AG10803 (cell line): ENCODE measurements at regions not wholly inside any gene's neighbourhood (a gene's known extent, or its start where the extent isn't known, plus 50 kb on each side); places are given as distances from the start of the nearest gene placed in this dataset.
"Not testable (repeated sequence)": the region's sequence is repeated elsewhere in the genome, so short reads cannot be mapped to it uniquely, and the experiment has no call there.

Source experiments
- DNase-seq: peaks from one replicate; pipeline ENCODE4 v3.0.0; 2010; ENCODE audit warnings: low read depth
- H3K4me3 ChIP-seq: 2 replicates; pipeline ENCODE4 v1.5.1; 2011; ENCODE audit warnings: mild to moderate bottlenecking, low read length, control low read depth
- TF ChIP-seq, protein P1 (sequence below): conservative IDR thresholded peaks from 2 replicates; pipeline ENCODE4 v1.5.1; 2011; ENCODE audit warnings: mild to moderate bottlenecking, low read length, control low read depth, inconsistent platforms

DNA sequence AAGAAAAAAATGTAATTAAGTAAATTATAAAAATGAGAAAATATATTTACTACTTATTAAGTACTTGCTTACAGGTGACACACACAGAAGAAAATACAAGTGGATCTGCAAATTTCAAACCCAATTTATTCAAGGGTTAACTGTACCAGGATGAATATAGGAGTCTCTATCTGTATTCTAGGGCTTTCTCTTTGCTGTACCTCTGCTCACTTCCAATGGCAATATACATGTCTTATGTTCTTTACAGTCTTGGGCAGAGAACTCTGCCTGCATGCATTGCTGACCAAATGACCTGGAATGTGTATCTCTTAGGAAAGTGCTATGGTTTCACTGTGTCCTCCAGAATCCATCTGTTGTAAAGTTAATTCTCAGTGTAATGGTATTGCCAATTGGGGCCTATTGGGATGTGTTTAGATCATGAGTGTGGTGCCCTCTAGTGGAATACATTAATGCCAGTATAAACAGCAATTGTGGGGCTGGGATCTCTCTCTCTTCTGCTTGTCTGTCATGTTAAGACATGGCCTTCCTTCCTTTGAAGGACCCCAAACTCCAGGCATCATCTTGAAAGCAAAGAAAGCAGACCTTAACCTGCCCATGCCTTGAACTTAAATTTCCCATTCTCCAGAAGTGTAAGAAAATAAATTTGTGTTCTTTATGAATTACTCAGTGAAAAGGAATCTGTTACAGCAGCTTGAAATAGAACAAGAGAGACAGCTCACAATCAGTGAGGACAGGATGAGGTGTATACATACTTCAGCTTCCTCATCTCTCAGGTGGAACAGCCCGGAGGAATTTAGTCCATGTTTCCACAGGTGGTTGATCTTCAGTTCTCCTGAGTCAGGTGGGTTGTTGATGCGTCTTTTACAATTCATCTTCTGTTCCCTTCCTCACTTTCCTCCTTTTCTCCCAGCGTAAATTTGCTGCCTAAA lies 356.9 kb downstream of the RPIA start:
- TF ChIP-seq, protein P1, sequence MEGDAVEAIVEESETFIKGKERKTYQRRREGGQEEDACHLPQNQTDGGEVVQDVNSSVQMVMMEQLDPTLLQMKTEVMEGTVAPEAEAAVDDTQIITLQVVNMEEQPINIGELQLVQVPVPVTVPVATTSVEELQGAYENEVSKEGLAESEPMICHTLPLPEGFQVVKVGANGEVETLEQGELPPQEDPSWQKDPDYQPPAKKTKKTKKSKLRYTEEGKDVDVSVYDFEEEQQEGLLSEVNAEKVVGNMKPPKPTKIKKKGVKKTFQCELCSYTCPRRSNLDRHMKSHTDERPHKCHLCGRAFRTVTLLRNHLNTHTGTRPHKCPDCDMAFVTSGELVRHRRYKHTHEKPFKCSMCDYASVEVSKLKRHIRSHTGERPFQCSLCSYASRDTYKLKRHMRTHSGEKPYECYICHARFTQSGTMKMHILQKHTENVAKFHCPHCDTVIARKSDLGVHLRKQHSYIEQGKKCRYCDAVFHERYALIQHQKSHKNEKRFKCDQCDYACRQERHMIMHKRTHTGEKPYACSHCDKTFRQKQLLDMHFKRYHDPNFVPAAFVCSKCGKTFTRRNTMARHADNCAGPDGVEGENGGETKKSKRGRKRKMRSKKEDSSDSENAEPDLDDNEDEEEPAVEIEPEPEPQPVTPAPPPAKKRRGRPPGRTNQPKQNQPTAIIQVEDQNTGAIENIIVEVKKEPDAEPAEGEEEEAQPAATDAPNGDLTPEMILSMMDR, result peak; percentile 50
- peak; percentile 23 for DNase-seq
- not testable (repeated sequence) for H3K4me3 ChIP-seq

DNA sequence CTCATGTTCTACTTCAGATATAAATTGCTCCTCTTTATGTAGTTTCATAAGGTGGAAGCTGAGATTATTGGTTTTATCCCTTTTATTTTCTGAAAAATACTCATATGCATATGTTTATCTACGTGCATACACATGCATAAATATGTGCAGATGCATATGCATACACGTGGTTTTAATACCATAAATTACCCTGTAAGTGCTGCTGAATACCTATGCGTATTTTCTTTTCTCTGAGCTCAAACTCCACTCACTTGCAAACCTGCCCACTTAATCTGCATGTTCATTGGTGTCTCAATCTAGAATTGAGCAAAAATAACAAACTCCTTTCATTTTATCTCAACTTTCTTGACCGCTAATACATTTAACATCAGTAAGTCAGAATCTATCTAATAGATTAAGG lies 367.1 kb downstream of the RPIA start:
- not testable (repeated sequence) for H3K4me3 ChIP-seq, DNase-seq

DNA sequence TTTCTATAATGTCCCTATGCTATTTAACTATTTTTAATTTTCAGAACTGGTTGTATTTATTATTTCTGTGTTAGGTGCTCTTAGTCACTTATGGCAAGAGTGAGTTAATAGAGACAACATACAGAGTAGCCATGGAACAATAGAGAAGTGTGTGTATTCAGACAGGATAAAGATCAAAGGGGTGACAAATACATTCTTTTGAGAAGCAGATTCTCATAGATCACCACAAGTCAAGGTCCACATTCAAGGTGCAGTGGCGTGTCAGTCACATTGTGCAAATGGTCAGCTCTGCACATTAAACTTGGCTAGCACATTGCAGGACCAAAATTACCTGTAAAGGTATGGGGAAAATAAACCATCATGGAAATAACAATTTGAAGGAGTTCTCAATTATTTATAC lies 369.7 kb downstream of the RPIA start:
- not testable (repeated sequence) for DNase-seq, H3K4me3 ChIP-seq

- not testable (repeated sequence) for H3K4me3 ChIP-seq, DNase-seq
Measured at GRCh38 chr2:89076771-89077170, 385.3 kb downstream of the RPIA start.

DNA sequence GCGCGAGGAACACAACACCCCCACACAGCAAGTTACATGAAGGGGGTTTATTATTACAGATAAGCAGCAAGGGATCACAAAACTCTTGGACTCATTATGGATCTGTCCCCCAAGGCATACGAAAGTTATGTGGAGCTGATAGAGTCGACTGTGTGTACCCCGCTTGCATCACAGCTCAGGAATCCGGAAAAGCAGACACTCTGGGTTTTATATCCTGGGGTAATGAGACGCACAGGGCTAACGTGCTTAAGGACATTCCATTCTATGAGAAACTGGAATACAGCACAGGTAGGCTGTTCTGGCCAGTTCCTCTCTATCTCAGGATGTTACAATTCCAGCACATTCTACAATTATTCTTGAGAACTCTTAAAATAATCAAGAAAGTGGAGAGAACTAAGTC lies 401.4 kb downstream of the RPIA start:
- DNase-seq, H3K4me3 ChIP-seq: not testable (repeated sequence)

GRCh38 chr2:89095060-89095459 lies 403.6 kb downstream of the RPIA start:
- not testable (repeated sequence) for DNase-seq, H3K4me3 ChIP-seq

DNA sequence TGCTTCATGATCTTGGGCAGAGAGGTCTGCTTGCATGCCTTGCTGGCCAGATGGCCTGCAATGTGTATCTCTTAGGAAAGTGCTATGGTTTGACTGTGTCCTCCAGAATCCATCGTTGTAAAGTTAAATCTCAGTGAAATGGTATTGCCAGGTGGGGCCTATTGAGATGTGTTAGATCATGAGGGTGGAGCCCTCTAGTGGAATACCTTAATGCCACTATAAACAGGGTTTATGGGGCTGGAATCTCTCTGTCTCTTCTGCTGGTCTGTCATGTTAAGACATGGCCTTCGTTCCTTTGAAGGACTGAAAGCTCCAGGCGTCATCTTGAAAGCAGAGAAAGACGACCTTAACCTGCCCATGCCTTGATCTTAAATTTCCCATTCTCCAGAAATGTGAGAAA lies 411.1 kb downstream of the RPIA start:
- not testable (repeated sequence) for DNase-seq, H3K4me3 ChIP-seq

DNA sequence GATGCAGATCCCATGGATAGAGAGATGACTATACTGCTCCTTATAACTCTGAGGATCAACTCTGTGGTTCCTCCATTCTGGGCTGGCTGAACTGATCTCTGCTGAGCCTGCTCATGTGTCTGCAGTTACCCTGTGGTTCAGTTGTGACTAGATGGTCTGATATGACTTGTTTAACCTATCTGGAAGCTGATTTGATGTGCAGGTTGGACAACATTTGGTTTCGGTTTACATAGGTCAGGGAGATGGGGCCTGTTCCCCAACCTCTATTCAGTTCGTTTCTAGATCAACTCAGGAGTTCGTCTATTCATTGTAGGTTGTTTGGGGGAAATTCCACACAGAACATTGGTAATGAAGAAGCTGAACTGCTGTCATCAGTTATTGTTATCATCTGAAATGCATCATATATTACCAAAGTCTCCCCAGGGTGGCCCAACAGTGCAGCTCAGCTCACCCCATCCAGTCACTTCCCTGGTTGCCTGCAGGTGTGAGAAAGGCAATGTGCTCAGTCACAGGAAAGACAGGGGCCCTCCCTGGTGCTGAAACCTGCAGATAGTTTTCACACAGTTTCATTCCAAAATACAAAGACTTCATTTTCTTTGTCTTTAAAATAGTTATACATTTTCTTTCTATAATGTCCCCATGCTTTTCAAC lies 415.0 kb downstream of the RPIA start:
- not testable (repeated sequence) for H3K4me3 ChIP-seq, DNase-seq

DNA sequence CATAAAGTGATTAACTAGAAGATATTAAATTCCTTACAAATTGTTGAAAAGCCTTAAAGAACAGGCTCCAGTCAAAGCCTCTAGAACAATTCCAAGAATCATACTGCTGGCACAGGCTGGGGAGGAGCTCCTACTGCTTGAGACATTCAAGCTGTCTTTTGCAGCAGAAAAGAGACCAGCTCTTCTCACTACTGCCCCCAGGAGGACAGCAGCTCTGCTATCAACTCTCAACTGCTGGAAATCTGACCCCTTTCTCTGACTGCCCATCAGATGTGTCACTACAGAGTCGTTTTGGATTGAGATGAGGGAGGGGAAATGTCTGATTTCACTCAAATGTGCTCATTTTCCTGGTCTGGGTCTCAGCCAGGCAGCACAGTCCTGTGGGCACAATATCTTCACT lies 421.0 kb downstream of the RPIA start:
- peak; percentile 9 for DNase-seq
- TF ChIP-seq, protein P1, result peak; percentile 37
- not testable (repeated sequence) for H3K4me3 ChIP-seq

GRCh38 chr2:89113286-89113685 lies 421.8 kb downstream of the RPIA start:
- H3K4me3 ChIP-seq, result not testable (repeated sequence)

DNA sequence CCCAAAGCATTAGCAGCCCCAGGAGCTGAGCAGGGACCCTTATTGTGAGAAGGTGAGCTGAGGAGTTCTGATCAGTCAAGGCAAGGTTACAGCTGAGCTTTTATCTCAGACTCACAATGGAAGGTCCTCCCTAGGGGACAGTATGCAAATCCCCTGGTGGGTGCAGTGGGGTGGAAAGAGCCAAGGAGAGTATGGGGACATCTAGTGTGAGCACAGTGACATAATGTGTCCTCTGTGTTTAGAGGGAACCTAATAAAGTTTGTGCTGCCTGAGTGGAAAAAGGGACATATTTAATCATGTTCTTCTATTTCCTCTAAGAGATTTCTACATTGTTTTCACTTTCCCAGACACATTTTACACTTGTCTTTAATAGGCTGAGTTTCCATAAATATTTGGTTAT lies 438.0 kb downstream of the RPIA start:
- not testable (repeated sequence) for H3K4me3 ChIP-seq, DNase-seq

More at GRCh38 chr2:89113286-89113685, 421.8 kb downstream of the RPIA start:
- DNase-seq, result not testable (repeated sequence)

- not testable (repeated sequence) for H3K4me3 ChIP-seq, DNase-seq
Measured at GRCh38 chr2:89130665-89131308, 439.3 kb downstream of the RPIA start.

DNA sequence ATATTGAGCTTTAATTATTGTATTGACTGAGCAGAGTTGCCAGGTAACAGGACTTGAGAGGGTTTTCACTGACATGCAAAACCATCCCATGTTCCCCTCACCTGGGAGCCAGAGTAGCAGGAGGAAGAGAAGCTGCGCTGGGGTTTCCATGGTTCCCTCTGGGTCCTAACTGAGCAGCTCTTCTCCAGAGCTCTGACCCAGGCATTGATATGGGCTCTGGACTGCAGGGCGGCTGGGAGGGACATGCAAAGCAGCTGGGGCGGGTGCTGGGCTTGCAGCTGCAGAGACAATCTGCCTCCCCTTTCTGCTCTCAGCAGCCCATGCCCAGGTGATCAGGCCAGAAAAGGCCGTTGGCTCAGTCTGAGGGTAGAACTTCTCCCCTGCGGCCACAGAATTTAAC lies 451.5 kb downstream of the RPIA start:
- H3K4me3 ChIP-seq, DNase-seq: not testable (repeated sequence)

DNA sequence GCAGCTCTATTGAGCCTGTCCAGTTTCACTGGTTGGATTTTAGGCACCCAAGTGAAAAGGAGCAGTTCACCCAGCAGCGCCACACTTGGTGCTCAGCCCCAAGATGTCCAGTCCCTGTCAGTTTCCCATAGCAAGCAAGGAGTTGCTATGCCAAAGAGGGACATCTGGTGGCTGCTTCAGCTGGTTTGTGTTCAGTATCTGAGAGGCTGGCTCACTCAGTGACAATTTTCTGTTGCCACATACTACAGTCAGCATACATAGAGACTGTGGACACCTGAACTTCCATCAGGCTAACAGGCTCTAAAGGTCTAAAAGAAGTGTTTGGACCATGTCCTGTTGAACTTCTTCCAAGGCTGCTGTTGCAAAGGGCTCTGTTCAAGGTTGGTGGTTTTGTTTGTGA lies 453.9 kb downstream of the RPIA start:
- DNase-seq, H3K4me3 ChIP-seq: not testable (repeated sequence)

DNA sequence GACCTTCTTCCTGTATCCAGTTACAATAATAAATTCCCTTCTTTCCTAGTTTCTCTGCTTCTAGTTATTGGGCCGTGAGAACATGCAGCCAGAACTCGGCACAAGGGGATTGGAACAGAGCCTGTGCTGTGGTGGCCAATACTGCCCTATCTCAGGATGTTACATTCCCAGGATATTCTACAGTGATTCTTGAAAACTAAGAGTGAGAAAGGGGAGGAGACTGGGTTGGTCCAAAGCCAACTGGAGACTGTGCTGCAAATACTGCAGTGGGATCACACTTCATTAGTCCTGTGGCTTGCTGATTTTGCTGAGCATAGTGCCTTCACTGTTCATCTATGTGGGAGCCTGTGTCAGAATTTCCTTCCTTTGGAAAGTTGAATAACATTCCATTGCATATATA lies 456.8 kb downstream of the RPIA start:
- DNase-seq, H3K4me3 ChIP-seq: not testable (repeated sequence)

DNA sequence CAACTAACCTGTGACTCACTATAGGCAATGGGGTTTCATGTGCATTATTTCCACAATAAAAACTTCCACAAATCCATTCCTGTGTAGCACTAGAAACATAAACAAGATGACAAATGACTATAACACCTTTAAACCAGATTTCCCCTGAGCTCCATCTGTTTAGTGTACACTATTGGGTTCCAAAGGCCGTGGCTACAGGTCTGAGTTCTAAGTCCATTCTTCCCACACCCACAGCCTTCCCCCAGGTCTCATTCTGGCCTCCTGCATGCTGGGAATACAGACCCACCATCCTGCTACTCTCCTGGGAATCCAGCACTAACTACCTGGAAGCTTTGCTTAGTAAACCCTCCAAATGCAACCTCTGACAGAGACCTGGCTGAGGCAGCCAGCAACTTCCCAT lies 460.2 kb downstream of the RPIA start:
- not testable (repeated sequence) for DNase-seq, H3K4me3 ChIP-seq

DNA sequence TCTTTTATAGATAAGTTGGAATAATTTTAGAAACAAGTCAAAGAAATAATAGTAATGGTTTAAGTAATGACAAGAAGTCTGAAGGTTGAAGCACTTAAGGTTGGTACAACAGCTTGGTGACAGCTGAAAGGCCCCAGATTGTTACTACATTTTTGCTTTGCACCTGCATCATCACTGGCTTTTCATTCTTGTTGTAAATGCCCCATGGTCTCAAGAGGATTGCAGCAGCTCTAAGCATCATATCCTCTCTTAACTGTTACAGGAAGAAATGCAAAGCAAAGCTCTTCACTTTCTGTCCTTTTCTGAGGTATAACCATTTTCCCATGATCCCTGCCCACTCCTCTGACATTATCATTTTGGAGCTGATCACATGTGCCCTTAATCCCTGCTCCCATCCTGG lies 461.0 kb downstream of the RPIA start:
- DNase-seq, H3K4me3 ChIP-seq: not testable (repeated sequence)
